ENCODE measurements at regions not wholly inside any gene's neighbourhood (a gene's known extent, or its start where the extent isn't known, plus 50 kb on each side); places are given as distances from the start of the nearest gene placed in this dataset.

DNA sequence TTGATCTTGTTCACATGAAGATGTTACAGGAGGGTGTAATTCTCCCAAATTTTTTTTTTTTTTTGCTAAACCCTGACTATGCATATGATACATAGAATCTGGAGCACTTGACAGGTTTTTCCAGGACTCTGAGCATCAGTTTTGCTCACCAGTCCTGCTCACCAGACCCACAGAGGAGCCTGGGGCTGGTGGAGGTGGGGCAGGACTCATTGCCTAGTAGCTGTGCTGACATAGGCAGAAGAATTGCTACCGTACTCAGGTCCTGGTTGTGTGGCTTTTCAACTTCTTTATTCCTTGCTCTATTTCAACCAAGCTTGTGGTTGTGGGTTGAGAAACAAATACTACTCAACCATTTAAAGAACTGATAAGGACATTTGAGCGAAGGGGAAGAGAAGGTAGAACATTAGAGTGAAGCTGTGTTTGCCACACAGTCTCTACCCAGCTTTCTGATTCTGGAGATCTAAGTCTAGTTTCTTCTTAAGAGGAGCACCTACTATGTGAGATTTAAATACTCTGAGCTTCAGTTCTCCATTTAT lies 212.4 kb downstream of the UTP18 start:
- TF ChIP-seq EZH2 (IDR thresholded peaks at IDR 0.05; ENCODE audit: borderline replicate concordance, low read length), result no peak
- TF ChIP-seq, protein P1, sequence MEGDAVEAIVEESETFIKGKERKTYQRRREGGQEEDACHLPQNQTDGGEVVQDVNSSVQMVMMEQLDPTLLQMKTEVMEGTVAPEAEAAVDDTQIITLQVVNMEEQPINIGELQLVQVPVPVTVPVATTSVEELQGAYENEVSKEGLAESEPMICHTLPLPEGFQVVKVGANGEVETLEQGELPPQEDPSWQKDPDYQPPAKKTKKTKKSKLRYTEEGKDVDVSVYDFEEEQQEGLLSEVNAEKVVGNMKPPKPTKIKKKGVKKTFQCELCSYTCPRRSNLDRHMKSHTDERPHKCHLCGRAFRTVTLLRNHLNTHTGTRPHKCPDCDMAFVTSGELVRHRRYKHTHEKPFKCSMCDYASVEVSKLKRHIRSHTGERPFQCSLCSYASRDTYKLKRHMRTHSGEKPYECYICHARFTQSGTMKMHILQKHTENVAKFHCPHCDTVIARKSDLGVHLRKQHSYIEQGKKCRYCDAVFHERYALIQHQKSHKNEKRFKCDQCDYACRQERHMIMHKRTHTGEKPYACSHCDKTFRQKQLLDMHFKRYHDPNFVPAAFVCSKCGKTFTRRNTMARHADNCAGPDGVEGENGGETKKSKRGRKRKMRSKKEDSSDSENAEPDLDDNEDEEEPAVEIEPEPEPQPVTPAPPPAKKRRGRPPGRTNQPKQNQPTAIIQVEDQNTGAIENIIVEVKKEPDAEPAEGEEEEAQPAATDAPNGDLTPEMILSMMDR (IDR thresholded peaks at IDR 0.05; ENCODE audit: low read length), result no peak
- H3K27ac ChIP-seq (ENCODE audit: low read depth, low read length, poor library complexity, severe bottlenecking), result no peak overlapping the region
- no peaks in the 10 kb centered on the region for H3K36me3 ChIP-seq (ENCODE audit: insufficient read depth, low read length)
- no peak overlapping the region for H2AFZ ChIP-seq (ENCODE audit: low read length)
- H3K9me3 ChIP-seq (ENCODE audit: low read length), result no peaks in the 10 kb centered on the region
- H3K27me3 ChIP-seq (ENCODE audit: insufficient read depth, low read length), result no peaks in the 10 kb centered on the region
- no peak overlapping the region for H3K9ac ChIP-seq (ENCODE audit: low read length)
- H3K79me2 ChIP-seq (ENCODE audit: insufficient read depth, low read length), result no peaks in the 10 kb centered on the region
- H3K4me2 ChIP-seq (ENCODE audit: low read length), result no peak overlapping the region
- no peaks in the 10 kb centered on the region for H3K9me2 ChIP-seq (ENCODE audit: low read depth, low read length)
- no peak overlapping the region for H3K4me3 ChIP-seq (ENCODE audit: low read depth, low read length, poor library complexity, severe bottlenecking)
- no peaks in the 10 kb centered on the region for H3K4me1 ChIP-seq (ENCODE audit: insufficient read depth, low read length, severe bottlenecking)
- no peaks in the 10 kb centered on the region for H4K20me1 ChIP-seq (ENCODE audit: insufficient read depth, low read length)
- no peaks in the 10 kb centered on the region for H3F3A ChIP-seq (ENCODE audit: insufficient read depth, low read length)

DNA sequence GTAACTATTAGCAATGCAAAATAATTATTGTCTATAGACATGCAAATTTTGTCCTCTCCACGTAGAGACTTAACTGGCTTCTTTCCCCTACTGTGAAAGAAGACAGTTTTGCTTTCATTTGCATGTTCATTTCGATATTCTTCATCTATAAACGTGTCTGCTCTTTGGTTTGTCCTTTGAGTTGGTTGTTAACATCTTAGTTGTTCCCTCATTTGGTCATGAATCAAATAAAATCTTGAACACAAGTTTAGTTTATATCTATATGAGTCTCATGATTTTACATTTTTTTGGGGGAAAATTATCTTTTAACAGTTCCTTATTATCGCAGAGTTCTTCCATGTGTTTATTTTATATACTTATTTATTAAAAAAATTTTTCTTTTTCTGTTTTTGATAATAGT lies 214.4 kb downstream of the UTP18 start:
- no peaks in the 10 kb centered on the region for H3K27me3 ChIP-seq (ENCODE audit: insufficient read depth, low read length)
- no peaks in the 10 kb centered on the region for H3K9me3 ChIP-seq (ENCODE audit: low read length)
- H3K27ac ChIP-seq (ENCODE audit: low read depth, low read length, poor library complexity, severe bottlenecking), result no peak overlapping the region
- no peak overlapping the region for H3K4me2 ChIP-seq (ENCODE audit: low read length)
- no peaks in the 10 kb centered on the region for H3K79me2 ChIP-seq (ENCODE audit: insufficient read depth, low read length)
- H3K4me1 ChIP-seq (ENCODE audit: insufficient read depth, low read length, severe bottlenecking), result no peaks in the 10 kb centered on the region
- H3K9me2 ChIP-seq (ENCODE audit: low read depth, low read length), result no peaks in the 10 kb centered on the region
- no peak overlapping the region for H3K9ac ChIP-seq (ENCODE audit: low read length)
- no peak overlapping the region for H3K4me3 ChIP-seq (ENCODE audit: low read depth, low read length, poor library complexity, severe bottlenecking)
- H3F3A ChIP-seq (ENCODE audit: insufficient read depth, low read length), result no peaks in the 10 kb centered on the region
- no peaks in the 10 kb centered on the region for H4K20me1 ChIP-seq (ENCODE audit: insufficient read depth, low read length)
- H2AFZ ChIP-seq (ENCODE audit: low read length), result no peak overlapping the region
- TF ChIP-seq EZH2 (IDR thresholded peaks at IDR 0.05; ENCODE audit: borderline replicate concordance, low read length), result no peak
- TF ChIP-seq, protein P1 (IDR thresholded peaks at IDR 0.05; ENCODE audit: low read length), result no peak
- no peaks in the 10 kb centered on the region for H3K36me3 ChIP-seq (ENCODE audit: insufficient read depth, low read length)

- Histone ChIP-seq H3K27me3 (ENCODE audit: insufficient read depth, low read length) (no peaks in the 10 kb centered on the region), H3K27ac (ENCODE audit: low read depth, low read length, poor library complexity, severe bottlenecking) (no peak overlapping the region), H4K20me1 (ENCODE audit: insufficient read depth, low read length) (no peaks in the 10 kb centered on the region), H3K79me2 (ENCODE audit: insufficient read depth, low read length) (no peaks in the 10 kb centered on the region), H3K4me1 (ENCODE audit: insufficient read depth, low read length, severe bottlenecking) (no peaks in the 10 kb centered on the region), H3K9ac (ENCODE audit: low read length) (no peak overlapping the region), H3K9me2 (ENCODE audit: low read depth, low read length) (no peaks in the 10 kb centered on the region), H3K36me3 (ENCODE audit: insufficient read depth, low read length) (no peaks in the 10 kb centered on the region), H3K4me2 (ENCODE audit: low read length) (no peak overlapping the region), H3K4me3 (ENCODE audit: low read depth, low read length, poor library complexity, severe bottlenecking) (no peak overlapping the region), H2AFZ (ENCODE audit: low read length) (no peak overlapping the region), H3F3A (ENCODE audit: insufficient read depth, low read length) (no peaks in the 10 kb centered on the region), H3K9me3 (ENCODE audit: low read length) (no peaks in the 10 kb centered on the region)
- TF ChIP-seq EZH2 (IDR thresholded peaks at IDR 0.05; ENCODE audit: borderline replicate concordance, low read length), result no peak
- TF ChIP-seq, protein P1 (IDR thresholded peaks at IDR 0.05; ENCODE audit: low read length), result no peak
Observed at GRCh38 chr17:51475730-51476129, 215.4 kb downstream of the UTP18 start.
